HG03095 (cell line): ENCODE measurements at regions not wholly inside any gene's neighbourhood (a gene's known extent, or its start where the extent isn't known, plus 50 kb on each side); places are given as distances from the start of the nearest gene placed in this dataset.
"Not testable (repeated sequence)": the region's sequence is repeated elsewhere in the genome, so short reads cannot be mapped to it uniquely, and the experiment has no call there.

Source experiments
- ATAC-seq: cut with Tn5 transposase; IDR thresholded peaks from one replicate; pipeline ENCODE4 v1.9.1; 2021; ENCODE audit warnings: moderate library complexity; ENCODE audit not compliant: unreplicated experiment

- ATAC-seq = no peak
These were observed 50.9 kb upstream of the OSTN start for GRCh38 chr3:191148131-191148530.

- ATAC-seq = no peak
These were observed 55.8 kb upstream of the OSTN start for GRCh38 chr3:191143224-191143623.

- ATAC-seq = no peak
These were observed 57.3 kb upstream of the OSTN start for GRCh38 chr3:191141728-191142127.

DNA sequence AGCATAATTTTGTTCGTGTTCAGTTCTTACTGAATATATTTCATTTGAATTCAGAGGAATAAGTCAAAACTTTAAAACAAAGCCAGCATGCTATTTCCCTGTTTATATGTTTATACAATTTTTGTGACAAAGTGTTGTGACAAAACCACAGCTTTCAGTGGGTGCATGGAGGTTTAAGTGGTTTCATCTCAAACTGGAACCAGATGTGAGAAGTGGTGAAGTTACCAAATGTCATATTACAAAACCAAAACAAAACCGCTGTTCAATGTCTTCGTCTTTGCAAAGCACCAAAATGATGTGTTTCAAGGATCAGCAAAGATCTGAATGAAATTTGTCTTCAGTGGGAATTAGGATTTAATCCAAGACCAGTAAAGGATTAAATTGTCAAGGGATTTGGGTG, 59.3 kb upstream of the OSTN start:
- peak; percentile 45 for ATAC-seq

DNA sequence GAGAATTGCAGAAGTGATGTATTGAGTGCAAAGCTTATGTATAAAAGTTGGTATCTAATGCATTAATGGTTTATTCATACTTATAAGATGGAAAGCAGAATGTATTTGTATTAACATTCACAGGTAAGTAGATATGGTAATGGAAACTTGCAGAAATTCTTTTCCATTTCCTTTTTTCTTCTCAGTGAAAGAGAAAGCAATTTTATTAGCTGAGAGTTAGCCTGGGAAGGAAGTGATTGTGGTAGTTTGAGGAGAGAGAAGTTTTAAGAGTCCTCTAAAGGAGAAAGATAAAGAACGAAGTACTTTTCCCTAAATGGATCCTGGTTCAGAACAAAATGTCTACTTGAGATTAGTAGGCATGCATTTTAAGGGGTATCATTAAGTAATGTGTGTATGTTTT, 60.1 kb upstream of the OSTN start:
- no peak for ATAC-seq

DNA sequence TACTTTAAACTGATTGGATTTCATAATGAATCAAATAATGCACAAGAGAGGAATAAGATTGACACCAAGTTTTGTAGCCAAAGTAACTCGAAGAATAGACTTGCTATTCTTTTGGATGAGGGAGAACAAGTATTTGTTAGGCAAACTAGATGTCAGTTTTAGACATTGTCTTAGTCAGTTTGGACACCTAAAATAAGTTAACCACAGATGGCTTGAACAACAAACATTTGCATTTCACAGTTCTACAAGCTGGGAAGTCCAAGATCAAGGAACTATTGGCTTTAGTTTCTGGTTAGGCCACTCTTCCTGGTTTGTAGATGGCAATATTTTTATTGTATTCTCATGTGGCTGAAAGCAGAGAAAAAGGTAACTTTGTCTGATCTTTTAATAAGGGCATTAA, 61.3 kb upstream of the OSTN start:
- no peak for ATAC-seq

DNA sequence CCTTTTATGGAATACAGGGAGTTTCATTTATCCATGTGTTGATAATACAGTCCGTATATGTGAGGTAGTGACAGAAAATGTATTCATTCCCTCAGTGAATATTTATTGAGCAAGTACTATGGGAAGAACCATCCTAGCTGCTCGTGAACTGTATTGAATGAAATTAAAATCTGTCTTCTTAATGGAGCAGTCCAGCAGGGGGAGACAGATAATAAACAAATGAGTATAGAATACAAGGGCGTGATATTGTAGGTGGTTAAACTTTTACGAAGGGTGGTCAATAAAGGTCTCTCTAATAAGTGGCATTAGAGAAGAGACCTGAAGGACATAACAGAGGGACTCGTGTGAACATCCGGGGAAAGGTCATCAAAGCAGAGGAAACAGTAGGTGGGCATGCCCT, 62.7 kb upstream of the OSTN start:
- ATAC-seq = no peak

GRCh38 chr3:191135175-191135574, 63.9 kb upstream of the OSTN start:
- ATAC-seq = no peak

DNA sequence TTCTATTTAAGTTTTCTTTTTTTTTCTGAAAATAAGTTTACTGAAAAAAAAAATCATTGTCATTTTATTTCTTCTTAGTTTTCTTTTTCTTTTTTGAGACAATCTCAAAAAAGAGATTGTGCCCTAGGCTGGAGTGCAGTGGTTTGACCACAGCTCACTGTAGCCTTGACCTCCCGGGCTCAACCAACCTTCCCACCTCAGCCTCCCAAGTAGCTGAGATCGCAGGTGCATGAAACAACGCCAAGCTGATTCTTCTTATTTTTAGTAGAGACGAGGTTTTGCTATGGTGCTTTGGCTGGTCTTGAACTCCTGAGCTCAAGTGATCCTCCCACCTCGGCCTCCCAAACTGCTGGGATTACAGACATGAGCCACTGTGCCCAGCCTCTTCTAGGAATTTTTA, 65.7 kb upstream of the OSTN start:
- ATAC-seq = no peak

DNA sequence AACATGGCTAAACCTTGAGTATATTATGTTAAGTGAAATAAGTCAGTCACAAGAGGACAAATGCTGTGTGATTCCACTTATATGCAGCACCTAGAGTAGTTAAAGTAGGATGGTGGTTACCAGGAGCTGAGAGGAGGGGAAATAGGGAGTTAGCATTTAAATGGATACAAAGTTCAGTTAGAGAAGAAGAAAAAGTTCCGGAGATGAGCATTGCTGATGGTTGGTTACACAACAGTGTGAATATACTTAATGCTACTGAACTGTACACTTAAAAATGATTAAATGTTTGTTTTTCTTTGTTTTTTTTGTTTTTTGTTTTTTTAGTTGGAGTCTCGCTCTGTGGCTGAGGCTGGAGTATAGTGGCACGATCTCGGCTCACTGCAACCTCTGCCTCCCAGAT, 67.7 kb upstream of the OSTN start:
- ATAC-seq = no peak

DNA sequence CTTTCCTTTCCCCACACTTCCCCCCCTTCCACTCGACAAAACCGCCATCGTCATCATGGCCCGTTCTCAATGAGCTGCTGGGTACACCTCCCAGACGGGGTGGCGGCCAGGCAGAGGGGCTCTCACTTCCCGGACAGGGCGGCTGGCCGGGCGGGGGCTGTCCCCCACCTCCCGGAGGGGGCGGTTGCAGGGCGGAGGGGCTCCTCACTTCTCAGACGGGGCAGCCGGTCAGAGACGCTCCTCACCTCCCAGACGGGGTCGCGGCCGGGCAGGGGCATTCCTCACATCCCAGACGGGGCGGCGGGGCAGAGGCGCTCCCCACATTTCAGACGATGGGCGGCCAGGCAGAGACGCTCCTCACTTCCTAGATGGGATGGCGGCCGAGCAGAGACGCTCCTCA, 74.2 kb upstream of the OSTN start:
- not testable (repeated sequence) for ATAC-seq

DNA sequence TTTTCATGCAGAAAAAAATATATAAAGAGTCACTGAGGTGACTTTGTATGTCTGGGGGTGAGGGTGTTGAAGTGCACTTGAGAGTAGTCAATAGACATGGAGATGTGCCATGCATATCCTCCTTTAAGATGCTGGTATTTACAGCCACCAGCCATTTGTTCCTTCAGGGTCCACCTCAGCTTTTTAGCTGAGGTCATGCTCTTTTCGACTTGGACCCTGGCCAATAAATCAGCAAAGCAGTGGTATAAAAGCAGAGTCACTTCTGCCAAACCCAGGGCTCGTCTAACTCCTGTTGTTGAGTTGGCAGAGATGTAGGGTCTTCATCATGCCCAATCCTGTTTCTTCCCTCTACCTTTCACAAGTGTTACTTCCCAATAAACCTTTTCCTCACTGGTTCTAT, 75.1 kb upstream of the OSTN start:
- ATAC-seq = no peak

- no peak for ATAC-seq
These were observed 75.8 kb upstream of the OSTN start for GRCh38 chr3:191123231-191123630.

- ATAC-seq = no peak
These were observed 78.4 kb upstream of the OSTN start for GRCh38 chr3:191120447-191121298.

DNA sequence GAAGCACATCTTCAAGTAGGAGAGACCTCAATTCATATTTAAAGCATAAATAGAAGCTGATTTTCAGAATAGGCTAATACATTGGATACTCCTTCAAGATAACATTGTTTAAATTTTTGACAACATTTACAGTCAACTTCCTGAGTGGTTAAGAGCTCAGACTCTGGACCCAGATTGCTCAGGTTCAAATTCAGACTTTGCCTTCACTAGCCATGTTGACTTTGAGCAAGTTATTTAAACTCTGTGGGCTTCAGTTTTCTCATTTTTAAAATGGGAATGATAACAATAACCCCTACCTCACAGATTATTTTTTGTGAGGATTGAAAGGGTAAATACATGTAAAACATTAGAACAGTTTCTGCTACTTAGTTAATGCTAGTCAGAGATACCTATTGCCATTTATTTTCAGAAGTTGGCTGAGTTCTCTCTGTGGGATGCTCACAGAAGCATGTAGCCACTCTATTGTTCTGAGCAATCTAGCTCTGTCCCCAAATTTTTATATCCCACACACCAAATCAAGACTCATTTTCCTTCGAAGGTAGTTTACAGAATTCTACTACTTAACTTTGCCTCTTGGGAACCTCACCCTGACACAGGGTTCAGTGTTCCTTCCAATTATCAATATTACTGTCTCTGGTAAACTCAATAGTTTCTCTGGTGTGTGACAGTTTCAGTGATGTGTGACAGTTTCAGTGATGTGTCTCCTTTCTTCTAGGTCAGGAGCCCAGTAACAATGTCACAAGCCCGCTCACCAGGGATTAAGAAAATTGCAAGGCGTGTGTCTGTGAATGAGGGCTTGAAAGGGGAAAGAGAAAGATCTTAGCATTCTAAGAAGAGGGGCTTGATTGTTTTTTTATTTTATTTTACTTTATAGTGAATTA, 79.4 kb upstream of the OSTN start:
- peak; percentile 74 for ATAC-seq

- no peak for ATAC-seq
These were observed 87.3 kb upstream of the OSTN start for GRCh38 chr3:191111722-191112121.

GRCh38 chr3:191105418-191105817, 93.6 kb upstream of the OSTN start:
- ATAC-seq = no peak

DNA sequence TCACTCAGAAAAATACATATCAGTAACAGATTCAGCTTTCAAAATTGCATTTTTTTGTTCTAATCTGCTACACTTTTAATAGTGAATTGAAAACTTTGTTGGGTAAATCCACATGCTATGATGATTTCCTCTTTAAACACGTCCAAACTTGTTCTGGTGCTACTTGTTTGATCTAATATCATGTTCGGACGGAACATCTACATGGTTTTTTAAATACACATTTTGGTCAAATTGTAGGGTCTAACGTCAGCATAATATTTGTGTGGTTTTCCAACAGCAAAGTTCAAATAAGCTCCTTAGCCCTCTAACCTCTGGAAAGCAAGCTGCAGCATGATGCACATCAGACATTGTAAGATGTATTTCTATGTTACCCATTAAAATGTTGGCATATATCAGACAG, 98.5 kb upstream of the OSTN start:
- ATAC-seq = no peak

- no peak for ATAC-seq
These were observed 104.8 kb upstream of the OSTN start for GRCh38 chr3:191094057-191094845.

- ATAC-seq = no peak
These were observed 111.7 kb upstream of the OSTN start for GRCh38 chr3:191087391-191087790.

DNA sequence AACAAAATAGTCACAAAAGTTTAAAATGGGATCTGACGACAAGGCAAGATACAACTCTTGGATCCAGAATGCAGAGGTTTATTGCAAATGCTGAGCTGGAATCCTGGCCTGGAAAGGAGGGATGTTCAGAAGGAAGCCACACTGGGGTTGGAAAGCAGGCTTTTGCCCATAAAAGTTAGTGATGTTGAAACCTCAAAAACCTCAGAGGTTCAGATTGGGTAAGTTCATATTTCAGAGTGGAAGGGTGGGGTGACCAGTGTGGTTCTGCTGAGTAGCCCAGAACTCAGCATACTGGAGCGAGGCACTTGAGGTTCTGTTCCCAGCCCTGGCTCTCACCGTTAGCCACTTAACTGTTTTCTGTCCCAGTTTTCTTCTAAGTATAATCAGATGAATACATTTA, 114.0 kb upstream of the OSTN start:
- ATAC-seq = no peak
